ENCODE measurements at regions not wholly inside any gene's neighbourhood (a gene's known extent, or its start where the extent isn't known, plus 50 kb on each side); places are given as distances from the start of the nearest gene placed in this dataset.

- H3K36me3 ChIP-seq (ENCODE audit: insufficient read depth, low read length): no peaks in the 10 kb centered on the region
- no peak for TF ChIP-seq CTCF (IDR thresholded peaks at IDR 0.05; ENCODE audit: poor library complexity, severe bottlenecking)
- TF ChIP-seq TAF1 (IDR thresholded peaks at IDR 0.05; ENCODE audit: low read depth): no peak
- TF ChIP-seq RAD21 (conservative IDR thresholded peaks at IDR 0.05): no peak
- TF ChIP-seq MXI1 (conservative IDR thresholded peaks at IDR 0.05; ENCODE audit: poor library complexity, severe bottlenecking): no peak
- no peak for TF ChIP-seq EZH2 (IDR thresholded peaks at IDR 0.05; ENCODE audit: borderline replicate concordance, insufficient read depth, low read length, poor library complexity, severe bottlenecking)
- no peaks in the 10 kb centered on the region for H4K20me1 ChIP-seq (ENCODE audit: insufficient read depth)
- no peak overlapping the region for H3K9ac ChIP-seq (ENCODE audit: low read length)
- no peaks in the 10 kb centered on the region for H3K27me3 ChIP-seq (ENCODE audit: insufficient read depth, low read depth, low read length)
- no peak overlapping the region for H3K4me3 ChIP-seq (ENCODE audit: low read length)
- no peak overlapping the region for H2AFZ ChIP-seq (ENCODE audit: low read depth, low read length)
- H3F3A ChIP-seq (ENCODE audit: insufficient read depth, low read length, poor library complexity, severe bottlenecking): no peaks in the 10 kb centered on the region
- H3K79me2 ChIP-seq (replicated peaks; ENCODE audit: insufficient read depth, low read length): no peaks in the 10 kb centered on the region
- no peak overlapping the region for H3K4me2 ChIP-seq (ENCODE audit: low read length)
- H3K9me3 ChIP-seq (ENCODE audit: low read length): no peaks in the 10 kb centered on the region
- H3K9me2 ChIP-seq (ENCODE audit: insufficient read depth, low read length): no peaks in the 10 kb centered on the region
- H3K27ac ChIP-seq (ENCODE audit: low read length): no peak overlapping the region
Observed at GRCh38 chr7:41491883-41492471, 210.9 kb downstream of the INHBA start.

- H3K4me3 ChIP-seq (ENCODE audit: low read length): no peak overlapping the region
Observed at GRCh38 chr7:41491308-41491707, 211.6 kb downstream of the INHBA start.

More at GRCh38 chr7:41491308-41491707, 211.6 kb downstream of the INHBA start:
- Histone ChIP-seq H2AFZ (ENCODE audit: low read depth, low read length) (no peak overlapping the region), H3K4me2 (ENCODE audit: low read length) (no peak overlapping the region), H3K27ac (ENCODE audit: low read length) (no peak overlapping the region), H3K9me3 (ENCODE audit: low read length) (no peaks in the 10 kb centered on the region), H3F3A (ENCODE audit: insufficient read depth, low read length, poor library complexity, severe bottlenecking) (no peaks in the 10 kb centered on the region), H3K27me3 (ENCODE audit: insufficient read depth, low read depth, low read length) (no peaks in the 10 kb centered on the region), H3K36me3 (ENCODE audit: insufficient read depth, low read length) (no peaks in the 10 kb centered on the region), H3K79me2 (replicated peaks; ENCODE audit: insufficient read depth, low read length) (no peaks in the 10 kb centered on the region), H4K20me1 (ENCODE audit: insufficient read depth) (no peaks in the 10 kb centered on the region), H3K9ac (ENCODE audit: low read length) (no peak overlapping the region), H3K9me2 (ENCODE audit: insufficient read depth, low read length) (no peaks in the 10 kb centered on the region)
- TF ChIP-seq SMC3 (conservative IDR thresholded peaks at IDR 0.05; ENCODE audit: poor library complexity) (no peak), RAD21 (conservative IDR thresholded peaks at IDR 0.05) (no peak), EZH2 (IDR thresholded peaks at IDR 0.05; ENCODE audit: borderline replicate concordance, insufficient read depth, low read length, poor library complexity, severe bottlenecking) (no peak), REST (IDR thresholded peaks at IDR 0.05; ENCODE audit: borderline replicate concordance) (no peak), POLR2AphosphoS5 (IDR thresholded peaks at IDR 0.05) (no peak), MXI1 (conservative IDR thresholded peaks at IDR 0.05; ENCODE audit: poor library complexity, severe bottlenecking) (no peak), CTCF (IDR thresholded peaks at IDR 0.05; ENCODE audit: poor library complexity, severe bottlenecking) (no peak), TAF1 (IDR thresholded peaks at IDR 0.05; ENCODE audit: low read depth) (no peak), EP300 (conservative IDR thresholded peaks at IDR 0.05; ENCODE audit: poor library complexity, severe bottlenecking) (no peak)

Measured in neural cell (in vitro differentiated cells).